Activated CD4-positive, alpha-beta memory T cell treated with anti-CD3 and anti-CD28 coated beads, Interleukin-2, amount 10 ng/mL, durations not matched to agents 7 days and 5 days (primary cell): ENCODE measurements at regions not wholly inside any gene's neighbourhood (a gene's known extent, or its start where the extent isn't known, plus 50 kb on each side); places are given as distances from the start of the nearest gene placed in this dataset.

Experiments
- CTCF ChIA-PET: fragments of 350-600 bp; sonication (Branson Sonifier 250); formaldehyde crosslinking; loops from one replicate; lab custom pipeline; 2021; ENCODE audit warnings: antibody characterized with exemption, inconsistent platforms; lab: Charles Lee
- POLR2A ChIA-PET: fragments of 350-600 bp; sonication (Branson Sonifier 250); formaldehyde crosslinking; loops from one replicate; lab custom pipeline; 2021; ENCODE audit warnings: antibody characterized with exemption; lab: Charles Lee
- DNase-seq: peaks from one replicate; pipeline ENCODE4 v3.0.0-alpha.2; 2020
- H3K27ac Mint-ChIP-seq: one replicate; pipeline ENCODE4 v1.8.0; 2021; ENCODE audit warnings: mild to moderate bottlenecking, mixed read lengths
- H3K27me3 Mint-ChIP-seq: one replicate; pipeline ENCODE4 v1.8.0; 2021; ENCODE audit warnings: mixed read lengths
- H3K36me3 Mint-ChIP-seq: one replicate; pipeline ENCODE4 v1.8.0; 2021; ENCODE audit warnings: low read depth, mixed read lengths
- H3K4me1 Mint-ChIP-seq: one replicate; pipeline ENCODE4 v1.8.0; 2021; ENCODE audit warnings: mixed read lengths
- H3K4me3 Mint-ChIP-seq: one replicate; pipeline ENCODE4 v1.8.0; 2021; ENCODE audit warnings: mild to moderate bottlenecking, mixed read lengths
- H3K9me3 Mint-ChIP-seq: one replicate; pipeline ENCODE4 v1.8.0; 2021; ENCODE audit warnings: mixed read lengths

DNA sequence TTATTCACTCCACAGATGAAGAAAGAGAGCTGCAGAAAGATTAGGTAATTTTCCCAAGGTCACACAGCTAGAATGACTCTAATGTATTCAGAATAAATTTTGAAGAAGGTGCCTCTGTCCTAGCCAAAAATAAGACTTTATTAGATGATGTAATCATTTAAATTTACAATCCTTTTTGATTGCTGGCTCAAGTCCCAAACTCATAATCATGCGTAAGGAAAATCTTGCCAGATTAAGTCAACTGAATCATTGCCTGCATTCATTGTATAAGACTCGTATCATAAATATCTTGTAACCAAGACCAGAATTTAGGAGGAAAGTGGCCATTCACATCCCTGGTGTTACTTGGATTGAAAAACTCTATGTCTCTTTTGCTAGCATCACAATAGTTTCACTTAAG lies 53.1 kb upstream of the STK39 start:
- H3K4me3 Mint-ChIP-seq: no peak overlapping the region
- no peak for DNase-seq
- ChIA-PET CTCF (interaction anchor here (1.1 kb wide), 1 partner anchor 36 kb away, joined by 3 read pairs; no protein-coding TSS in a partner anchor), POLR2A (no interaction called here)
- no peaks in the 10 kb centered on the region for H3K4me1 Mint-ChIP-seq
- H3K36me3 Mint-ChIP-seq: no peaks in the 10 kb centered on the region
- no peaks in the 10 kb centered on the region for H3K9me3 Mint-ChIP-seq
- H3K27me3 Mint-ChIP-seq: peaks cover 5% of the 10 kb centered on the region
- no peak overlapping the region for H3K27ac Mint-ChIP-seq

DNA sequence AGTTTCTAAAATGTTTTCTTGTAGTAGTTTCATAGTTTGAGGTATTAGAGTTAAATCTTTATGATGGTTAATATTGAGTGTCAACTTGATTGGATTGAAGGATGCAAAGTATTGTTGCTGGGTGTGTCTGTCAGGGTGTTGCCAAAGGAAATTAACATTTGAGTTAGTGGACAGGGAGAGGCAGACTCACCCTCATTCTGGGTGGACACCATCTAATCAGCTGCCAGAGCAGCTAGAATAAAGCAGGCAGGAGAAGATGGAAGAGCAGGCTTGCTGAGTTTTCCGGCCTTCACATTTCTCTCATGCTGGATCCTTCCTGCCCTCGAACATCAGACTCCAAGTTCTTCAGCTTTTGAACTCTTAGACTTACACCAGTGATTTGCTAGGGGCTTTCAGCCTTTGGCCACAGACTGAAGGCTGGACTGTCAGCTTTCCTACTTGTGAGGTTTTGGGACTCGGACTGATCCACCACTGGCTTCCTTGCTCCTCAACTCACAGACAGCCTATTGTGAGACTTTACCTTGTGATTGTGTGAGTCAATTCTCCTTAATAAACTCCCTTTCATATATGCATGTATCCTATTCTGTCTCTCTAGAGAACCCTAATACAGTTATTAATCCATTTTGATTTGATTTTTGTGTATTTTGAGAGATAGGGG lies 56.8 kb upstream of the STK39 start:
- Mint-ChIP-seq H3K27ac (no peak overlapping the region), H3K4me3 (no peak overlapping the region), H3K9me3 (peaks cover 5% of the 10 kb centered on the region), H3K36me3 (peaks cover 2% of the 10 kb centered on the region), H3K27me3 (peaks cover 14% of the 10 kb centered on the region), H3K4me1 (no peaks in the 10 kb centered on the region)
- CTCF ChIA-PET: no interaction called here
- no peak for DNase-seq
- POLR2A ChIA-PET: no interaction called here

DNA sequence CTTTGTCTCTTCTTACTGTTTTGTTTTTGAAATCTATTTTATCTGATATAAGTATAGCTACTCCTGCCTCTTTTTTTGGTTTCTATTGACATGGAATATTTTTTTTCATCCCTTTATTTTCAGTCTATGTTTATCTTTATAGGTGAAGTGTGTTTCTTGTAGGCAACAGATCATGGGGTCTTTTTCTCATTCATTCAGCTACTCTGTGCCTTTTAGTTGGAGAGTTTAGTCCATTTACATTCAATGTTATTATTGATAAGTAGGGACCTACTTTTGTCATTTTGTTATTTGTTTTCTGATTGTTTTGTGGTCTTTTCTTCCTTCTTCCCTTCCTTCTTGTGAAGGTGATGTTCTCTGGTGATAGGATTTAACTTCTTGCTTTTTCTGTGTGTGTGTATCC lies 60.0 kb upstream of the STK39 start:
- Mint-ChIP-seq H3K36me3 (peaks cover 2% of the 10 kb centered on the region), H3K9me3 (peaks cover 6% of the 10 kb centered on the region), H3K27ac (no peak overlapping the region), H3K4me1 (no peaks in the 10 kb centered on the region), H3K27me3 (peaks cover 14% of the 10 kb centered on the region), H3K4me3 (no peak overlapping the region)
- no peak for DNase-seq
- ChIA-PET POLR2A (no interaction called here), CTCF (interaction anchor here (0.6 kb wide), 1 partner anchor 438 kb away, joined by 3 read pairs; no protein-coding TSS in a partner anchor)

DNA sequence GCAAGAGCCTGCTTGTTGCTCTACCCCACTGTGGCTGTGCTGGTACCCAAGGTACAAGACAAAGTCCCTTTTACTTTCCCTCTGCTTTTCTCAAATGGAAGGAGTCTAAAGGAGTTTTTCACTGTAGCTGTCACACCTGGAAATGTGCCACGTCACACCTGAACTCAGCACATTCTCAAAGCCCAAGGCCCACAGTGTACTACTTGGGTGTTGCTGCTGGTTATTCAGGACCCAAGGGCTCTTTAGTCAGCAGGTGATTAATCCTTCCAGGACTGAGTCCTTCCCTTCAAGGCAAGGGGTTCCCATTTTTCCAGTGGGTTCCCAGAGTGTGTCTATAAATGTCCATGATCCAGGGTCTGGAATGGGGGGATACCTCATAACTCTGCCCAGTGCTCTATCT lies 63.2 kb upstream of the STK39 start:
- H3K4me3 Mint-ChIP-seq: no peak overlapping the region
- CTCF ChIA-PET: no interaction called here

DNA sequence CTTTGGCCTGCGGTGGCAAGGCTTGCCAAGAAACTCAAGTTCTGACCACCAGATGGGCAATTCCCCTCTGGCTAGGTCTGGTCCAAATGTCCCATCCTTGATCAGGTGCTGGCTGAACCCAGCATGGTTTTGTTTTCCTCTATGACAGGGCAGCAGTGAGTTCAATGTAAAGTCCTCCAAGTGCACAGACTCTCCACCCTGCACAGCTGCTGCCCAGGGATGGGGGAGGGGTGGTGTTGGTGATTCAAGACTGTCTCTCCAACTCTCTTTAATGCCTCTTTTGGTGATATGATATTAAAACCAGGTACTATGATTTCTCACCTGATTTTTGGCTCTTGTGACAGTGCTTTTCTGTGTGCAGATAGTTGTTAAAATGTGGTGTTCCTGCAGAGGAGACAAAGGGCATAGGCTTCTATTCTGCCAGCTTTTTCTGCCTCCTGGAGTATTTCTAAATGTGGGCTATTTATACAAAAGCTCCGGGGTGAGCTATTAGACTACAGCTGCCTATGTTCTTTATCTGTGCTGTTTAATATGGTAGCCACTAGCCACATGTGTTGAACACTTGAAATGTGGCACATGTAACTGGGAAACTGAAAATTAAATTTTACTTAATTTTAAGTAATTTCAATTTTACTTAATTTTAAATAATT lies 64.0 kb upstream of the STK39 start:
- H3K9me3 Mint-ChIP-seq: peaks cover 8% of the 10 kb centered on the region
- H3K36me3 Mint-ChIP-seq: peaks cover 2% of the 10 kb centered on the region
- peaks cover 9% of the 10 kb centered on the region for H3K27me3 Mint-ChIP-seq
- POLR2A ChIA-PET: no interaction called here
- H3K4me1 Mint-ChIP-seq: no peaks in the 10 kb centered on the region
- H3K27ac Mint-ChIP-seq: no peak overlapping the region
- DNase-seq: no peak
- H3K4me3 Mint-ChIP-seq: no peak overlapping the region
- CTCF ChIA-PET: no interaction called here

More for the DNA sequence above, 63.2 kb upstream of the STK39 start:
- Mint-ChIP-seq H3K27me3 (peaks cover 13% of the 10 kb centered on the region), H3K27ac (no peak overlapping the region), H3K4me1 (no peaks in the 10 kb centered on the region), H3K36me3 (peaks cover 2% of the 10 kb centered on the region), H3K9me3 (peaks cover 8% of the 10 kb centered on the region)
- no peak for DNase-seq
- POLR2A ChIA-PET: no interaction called here

DNA sequence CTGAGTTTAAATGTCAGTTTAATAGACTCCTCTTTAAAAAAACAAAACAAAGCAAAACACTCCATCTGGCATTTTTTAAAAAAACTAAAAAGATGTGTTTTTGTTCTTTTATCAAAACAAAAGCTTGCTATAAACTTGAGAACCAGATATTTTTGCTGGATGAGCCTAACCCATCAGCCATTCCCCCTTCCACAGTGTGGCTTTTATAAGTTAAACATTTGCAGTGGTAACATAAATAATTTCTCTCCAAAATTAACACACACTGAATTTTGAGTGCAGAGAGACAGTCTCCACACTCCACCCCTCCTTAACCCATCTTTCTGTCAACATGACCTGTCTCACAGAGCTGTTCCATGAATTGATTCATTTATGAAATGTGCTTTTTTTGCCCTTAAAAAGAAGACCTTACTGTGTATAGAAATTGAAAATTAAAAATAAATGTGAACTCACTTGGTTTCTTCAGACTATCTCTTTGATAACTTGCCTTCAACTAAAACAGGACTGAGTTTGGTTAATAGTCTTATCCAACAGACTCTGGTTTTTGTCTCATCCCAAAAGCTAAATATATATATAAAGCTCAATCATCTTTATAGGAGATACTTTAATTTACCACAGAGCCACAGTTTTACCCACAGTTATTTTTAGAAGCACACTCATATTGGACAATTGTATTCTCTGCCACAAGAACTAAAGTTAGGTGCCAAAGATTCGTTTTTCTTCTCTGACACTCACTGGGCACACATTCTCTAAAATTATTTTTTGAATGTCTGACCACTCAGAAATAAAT lies 64.8 kb upstream of the STK39 start:
- no peaks in the 10 kb centered on the region for H3K36me3 Mint-ChIP-seq
- ChIA-PET CTCF (no interaction called here), POLR2A (no interaction called here)

DNA sequence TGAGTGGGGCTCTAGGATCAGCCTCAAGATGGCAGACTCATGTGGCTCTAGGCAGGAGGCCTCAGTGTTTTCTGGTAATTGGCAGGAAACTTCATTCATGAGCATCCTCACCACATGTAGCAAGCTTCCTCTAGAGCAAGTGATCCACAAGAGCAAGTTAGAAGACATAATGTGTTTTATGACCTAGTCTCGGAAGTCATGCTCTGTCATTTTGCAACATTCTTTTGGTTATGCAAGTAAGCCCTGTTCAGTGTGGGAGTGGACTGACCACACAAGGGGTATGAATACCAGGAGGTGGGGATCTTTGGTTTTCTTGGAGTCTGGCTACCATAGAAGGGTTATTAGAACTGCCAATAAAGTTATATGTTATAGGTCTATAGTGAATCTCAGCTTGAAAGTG lies 66.8 kb upstream of the STK39 start:
- Mint-ChIP-seq H3K36me3 (no peaks in the 10 kb centered on the region), H3K9me3 (peaks cover 2% of the 10 kb centered on the region), H3K4me3 (no peak overlapping the region), H3K27me3 (no peaks in the 10 kb centered on the region), H3K27ac (no peak overlapping the region), H3K4me1 (no peaks in the 10 kb centered on the region)
- ChIA-PET CTCF (interaction anchor here (1.3 kb wide), 1 partner anchor 22 kb away, joined by 4 read pairs; no protein-coding TSS in a partner anchor), POLR2A (no interaction called here)
- DNase-seq: no peak

More for the DNA sequence above, 64.8 kb upstream of the STK39 start:
- H3K27ac Mint-ChIP-seq: no peak overlapping the region
- H3K9me3 Mint-ChIP-seq: peaks cover 8% of the 10 kb centered on the region
- H3K4me1 Mint-ChIP-seq: no peaks in the 10 kb centered on the region
- H3K4me3 Mint-ChIP-seq: no peak overlapping the region
- H3K27me3 Mint-ChIP-seq: peaks cover 5% of the 10 kb centered on the region
- no peak for DNase-seq

DNA sequence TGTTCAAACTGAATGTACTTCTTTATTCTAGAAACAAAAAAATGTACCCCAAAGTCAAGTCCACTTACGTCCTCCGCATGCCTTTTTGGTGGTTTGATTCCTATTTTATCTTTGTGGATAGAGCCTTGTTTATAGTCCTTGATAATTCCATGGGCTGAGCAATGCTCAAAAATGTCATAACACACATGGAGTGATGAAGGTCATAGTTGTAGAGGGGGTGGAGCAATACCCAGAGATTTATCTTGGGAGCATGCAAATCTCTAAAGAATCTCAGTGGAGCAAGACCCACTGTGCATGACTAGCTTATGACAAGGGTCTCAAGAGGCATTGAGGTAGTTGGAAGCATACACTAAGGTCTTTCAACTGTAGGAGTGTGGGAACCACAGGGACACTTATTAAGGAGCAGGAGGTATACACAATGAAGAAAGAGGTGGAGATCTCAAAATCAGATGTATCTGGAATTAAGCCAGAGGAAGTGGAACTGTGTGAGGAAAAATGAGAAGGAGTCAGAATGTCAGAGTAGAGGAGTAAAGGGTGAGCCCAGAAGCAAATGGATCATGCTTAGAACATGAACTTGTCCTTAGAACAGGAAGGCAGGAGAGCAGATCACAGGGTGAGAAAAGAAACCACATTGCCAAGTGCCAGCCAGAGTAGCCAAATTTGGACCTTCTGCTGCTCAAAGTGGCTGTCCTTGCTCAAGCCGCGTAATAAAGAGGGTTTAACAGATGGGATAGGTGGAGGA lies 68.1 kb upstream of the STK39 start:
- no peak overlapping the region for H3K4me3 Mint-ChIP-seq
- POLR2A ChIA-PET: no interaction called here
- no peak for DNase-seq

DNA sequence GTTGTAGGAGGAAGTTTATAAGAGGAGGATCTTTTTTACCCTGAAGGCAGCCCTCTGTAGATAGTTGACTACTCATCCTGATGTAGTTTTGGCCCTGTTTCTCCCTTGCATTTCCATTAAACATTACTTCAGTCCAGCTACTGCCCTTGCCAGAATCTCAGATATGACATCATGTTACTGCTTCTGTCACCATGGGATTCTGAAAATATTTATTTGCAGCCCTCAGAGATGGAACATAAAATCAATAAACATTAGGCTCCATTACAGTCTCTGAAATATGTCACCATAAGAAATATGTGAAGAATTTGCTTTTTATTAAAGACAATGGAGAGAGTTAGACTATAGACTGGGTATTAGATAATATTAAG lies 68.7 kb upstream of the STK39 start:
- Mint-ChIP-seq H3K9me3 (peaks cover 2% of the 10 kb centered on the region), H3K4me3 (no peak overlapping the region), H3K27ac (no peak overlapping the region), H3K36me3 (no peaks in the 10 kb centered on the region), H3K4me1 (no peaks in the 10 kb centered on the region), H3K27me3 (no peaks in the 10 kb centered on the region)
- POLR2A ChIA-PET: no interaction called here
- CTCF ChIA-PET: no interaction called here
- DNase-seq: no peak

More for the DNA sequence above, 68.1 kb upstream of the STK39 start:
- Mint-ChIP-seq H3K36me3 (no peaks in the 10 kb centered on the region), H3K4me1 (no peaks in the 10 kb centered on the region), H3K27me3 (no peaks in the 10 kb centered on the region), H3K9me3 (peaks cover 2% of the 10 kb centered on the region), H3K27ac (no peak overlapping the region)
- CTCF ChIA-PET: interaction anchor here (1.3 kb wide), 1 partner anchor 21 kb away, joined by 4 read pairs; no protein-coding TSS in a partner anchor

DNA sequence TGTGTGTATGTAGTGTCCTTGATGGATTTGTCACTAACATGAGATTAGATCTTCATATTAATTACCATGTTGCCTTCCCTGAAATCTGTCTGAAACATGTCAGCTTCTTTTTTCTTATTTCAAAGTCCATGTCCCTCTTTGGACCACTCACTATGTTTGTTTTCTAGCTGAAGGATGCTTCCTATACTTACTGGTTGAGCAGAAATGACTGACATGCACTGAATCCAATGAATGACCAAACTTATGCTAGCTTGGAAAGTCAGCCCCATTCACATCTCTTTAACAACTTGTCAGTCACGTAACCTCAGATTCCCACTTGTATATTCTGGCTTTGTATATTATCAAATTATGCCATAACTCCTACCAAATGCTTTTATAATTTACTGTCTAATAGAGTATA lies 69.9 kb upstream of the STK39 start:
- peaks cover 9% of the 10 kb centered on the region for H3K27me3 Mint-ChIP-seq
- no peaks in the 10 kb centered on the region for H3K36me3 Mint-ChIP-seq
- no peak overlapping the region for H3K4me3 Mint-ChIP-seq
- ChIA-PET POLR2A (no interaction called here), CTCF (no interaction called here)
- H3K9me3 Mint-ChIP-seq: peaks cover 2% of the 10 kb centered on the region
- DNase-seq: no peak
- no peak overlapping the region for H3K27ac Mint-ChIP-seq
- no peaks in the 10 kb centered on the region for H3K4me1 Mint-ChIP-seq

DNA sequence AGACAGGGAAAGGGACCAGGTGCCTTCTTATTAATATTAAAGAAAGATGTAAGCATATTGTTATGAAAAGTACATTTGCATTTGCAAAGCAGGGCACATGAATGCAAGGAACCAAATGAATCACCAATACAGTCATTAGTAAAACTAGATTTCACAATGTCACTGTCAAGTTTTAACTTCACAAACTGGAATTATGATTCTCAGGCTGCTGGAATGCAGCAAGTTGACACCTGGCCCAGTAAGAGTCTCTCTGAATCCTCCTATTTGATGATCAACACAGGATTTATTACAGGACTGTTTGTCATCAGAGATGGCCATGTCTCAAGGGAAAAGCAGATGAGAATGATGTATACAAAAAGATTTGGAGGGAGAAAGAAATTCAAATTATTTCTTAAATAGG lies 72.9 kb upstream of the STK39 start:
- Mint-ChIP-seq H3K4me1 (peaks cover 11% of the 10 kb centered on the region), H3K27me3 (peaks cover 28% of the 10 kb centered on the region), H3K9me3 (no peaks in the 10 kb centered on the region), H3K36me3 (no peaks in the 10 kb centered on the region), H3K4me3 (no peak overlapping the region), H3K27ac (no peak overlapping the region)
- CTCF ChIA-PET: no interaction called here
- POLR2A ChIA-PET: no interaction called here
- DNase-seq: no peak

DNA sequence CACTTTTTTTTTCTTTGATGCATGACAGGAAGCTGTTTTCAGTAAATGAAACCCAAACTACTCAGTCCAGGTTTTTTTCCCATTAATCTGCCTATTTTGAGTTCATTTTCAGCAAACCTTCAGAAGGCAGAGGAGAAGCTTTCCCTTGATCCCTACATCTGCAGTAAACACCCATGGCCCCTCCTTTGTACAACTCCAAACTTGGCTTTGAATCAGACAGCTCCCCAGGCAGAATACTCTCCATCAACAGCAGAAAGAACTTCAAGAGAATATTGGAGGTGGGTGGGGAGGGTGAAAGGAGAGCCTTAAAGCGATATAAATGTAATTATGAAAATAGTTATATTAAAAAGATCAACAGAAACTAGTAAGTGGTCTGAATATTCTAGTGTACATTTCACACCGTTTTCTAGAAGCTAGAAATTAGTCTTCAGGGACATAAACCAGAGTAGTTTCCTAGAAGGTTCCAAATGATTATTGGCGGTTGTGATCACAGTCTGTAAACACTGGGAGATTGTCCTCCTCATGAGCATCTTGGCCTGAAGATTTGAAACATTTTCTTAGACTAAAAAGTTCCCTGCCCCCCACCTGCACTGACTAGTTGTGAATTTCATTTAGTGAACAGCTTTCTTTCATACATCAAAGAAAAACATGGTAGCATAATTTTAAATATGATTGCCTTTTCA lies 75.1 kb upstream of the STK39 start:
- no peak overlapping the region for H3K27ac Mint-ChIP-seq
- H3K4me1 Mint-ChIP-seq: peaks cover 11% of the 10 kb centered on the region
- no peak overlapping the region for H3K4me3 Mint-ChIP-seq
- no peak for DNase-seq
- peaks cover 28% of the 10 kb centered on the region for H3K27me3 Mint-ChIP-seq
- POLR2A ChIA-PET: no interaction called here
- no peaks in the 10 kb centered on the region for H3K9me3 Mint-ChIP-seq
- H3K36me3 Mint-ChIP-seq: no peaks in the 10 kb centered on the region
- CTCF ChIA-PET: no interaction called here
